B cell (primary cell): ENCODE measurements at regions not wholly inside any gene's neighbourhood (a gene's known extent, or its start where the extent isn't known, plus 50 kb on each side); places are given as distances from the start of the nearest gene placed in this dataset.

ENCODE experiments used
- CTCF ChIP-seq: fragments of 200-600 bp; IDR thresholded peaks from one replicate; pipeline ENCODE4 v1.8.0; 2022; ENCODE audit warnings: antibody characterized with exemption, mild to moderate bottlenecking
- EZH2 ChIP-seq: IDR thresholded peaks from 2 replicates; pipeline ENCODE4 v1.6.1; 2012; ENCODE audit warnings: borderline replicate concordance, low read depth, mild to moderate bottlenecking, moderate library complexity, low read length; ENCODE audit not compliant: insufficient read depth, poor library complexity, severe bottlenecking

- TF ChIP-seq CTCF (no peak), EZH2 (no peak)
Observed at GRCh38 chr3:193825617-193826016, 232.6 kb downstream of the OPA1 start.
